Ishikawa (cell line): ENCODE measurements at regions not wholly inside any gene's neighbourhood (a gene's known extent, or its start where the extent isn't known, plus 50 kb on each side); places are given as distances from the start of the nearest gene placed in this dataset.

Experiments used
- CEBPB ChIP-seq: IDR thresholded peaks from 2 replicates; pipeline ENCODE4 v1.6.1; 2012
- CREB1 ChIP-seq: IDR thresholded peaks from 2 replicates; pipeline ENCODE4 v1.6.1; 2012; ENCODE audit warnings: low read depth
- EGR1 ChIP-seq: IDR thresholded peaks from 2 replicates; pipeline ENCODE4 v1.6.1; 2012
- EP300 ChIP-seq: IDR thresholded peaks from 2 replicates; pipeline ENCODE4 v1.6.1; 2012; ENCODE audit warnings: borderline replicate concordance
- FOXM1 ChIP-seq: IDR thresholded peaks from 2 replicates; pipeline ENCODE4 v1.6.1; 2012; ENCODE audit warnings: low read depth, borderline replicate concordance
- NFIC ChIP-seq: IDR thresholded peaks from 2 replicates; pipeline ENCODE4 v1.6.1; 2012
- RAD21 ChIP-seq: IDR thresholded peaks from 2 replicates; pipeline ENCODE4 v1.6.1; 2012; ENCODE audit warnings: low read depth
- REST ChIP-seq: IDR thresholded peaks from 2 replicates; pipeline ENCODE4 v1.6.1; 2012; ENCODE audit warnings: low read depth, mild to moderate bottlenecking
- TAF1 ChIP-seq: IDR thresholded peaks from 2 replicates; pipeline ENCODE4 v1.6.1; 2012; ENCODE audit warnings: low read depth, mild to moderate bottlenecking
- TCF12 ChIP-seq: IDR thresholded peaks from 2 replicates; pipeline ENCODE4 v1.6.1; 2012; ENCODE audit warnings: low read depth
- TEAD4 ChIP-seq: IDR thresholded peaks from 2 replicates; pipeline ENCODE4 v1.6.1; 2012
- YY1 ChIP-seq: IDR thresholded peaks from 2 replicates; pipeline ENCODE4 v1.6.1; 2012; ENCODE audit warnings: low read depth
- ZBTB7A ChIP-seq: IDR thresholded peaks from 2 replicates; pipeline ENCODE4 v1.6.1; 2012; ENCODE audit warnings: low read depth
- TF ChIP-seq, protein P1 (sequence below): IDR thresholded peaks from 2 replicates; pipeline ENCODE4 v1.6.1; 2012
- TF ChIP-seq, protein P2 (sequence below): IDR thresholded peaks from 2 replicates; pipeline ENCODE4 v1.6.1; 2012

DNA sequence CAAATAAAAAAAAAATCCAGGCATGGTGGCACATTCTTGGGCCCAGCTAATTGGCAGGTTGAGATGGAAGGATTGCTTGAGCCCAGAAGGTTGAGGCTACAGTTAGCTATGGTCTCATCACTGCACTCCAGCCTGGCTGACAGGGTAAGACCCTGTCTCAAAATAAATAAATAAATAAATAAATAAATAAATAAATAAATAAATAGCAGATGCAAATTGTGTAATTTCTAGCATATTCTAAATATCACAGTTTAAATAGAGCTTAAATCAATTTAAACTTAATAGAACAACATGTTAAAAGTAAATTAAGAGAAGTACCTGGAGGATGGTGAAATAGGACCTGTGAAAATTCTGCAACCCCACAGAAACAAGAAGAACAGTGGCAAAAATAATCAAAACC lies 290.5 kb downstream of the TFEC start:
- TF ChIP-seq FOXM1 = no peak
- no peak for TF ChIP-seq EGR1

- TF ChIP-seq RAD21 = no peak
- TF ChIP-seq YY1 = no peak
- TF ChIP-seq TAF1 = no peak
- no peak for TF ChIP-seq NFIC
- TF ChIP-seq FOXM1 = no peak
- TF ChIP-seq TEAD4 = no peak
- TF ChIP-seq CREB1 = no peak
- no peak for TF ChIP-seq ZBTB7A
- TF ChIP-seq, protein P1, sequence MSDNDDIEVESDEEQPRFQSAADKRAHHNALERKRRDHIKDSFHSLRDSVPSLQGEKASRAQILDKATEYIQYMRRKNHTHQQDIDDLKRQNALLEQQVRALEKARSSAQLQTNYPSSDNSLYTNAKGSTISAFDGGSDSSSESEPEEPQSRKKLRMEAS = no peak
- no peak for TF ChIP-seq CEBPB
- no peak for TF ChIP-seq EP300
- no peak for TF ChIP-seq TCF12
- TF ChIP-seq, protein P2, sequence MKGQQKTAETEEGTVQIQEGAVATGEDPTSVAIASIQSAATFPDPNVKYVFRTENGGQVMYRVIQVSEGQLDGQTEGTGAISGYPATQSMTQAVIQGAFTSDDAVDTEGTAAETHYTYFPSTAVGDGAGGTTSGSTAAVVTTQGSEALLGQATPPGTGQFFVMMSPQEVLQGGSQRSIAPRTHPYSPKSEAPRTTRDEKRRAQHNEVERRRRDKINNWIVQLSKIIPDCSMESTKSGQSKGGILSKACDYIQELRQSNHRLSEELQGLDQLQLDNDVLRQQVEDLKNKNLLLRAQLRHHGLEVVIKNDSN = no peak
- no peak for TF ChIP-seq REST
- no peak for TF ChIP-seq EGR1
Measured at GRCh38 chr7:115734641-115735040, 295.9 kb downstream of the TFEC start.

GRCh38 chr7:115731796-115732471 lies 298.6 kb downstream of the TFEC start:
- no peak for TF ChIP-seq REST
- no peak for TF ChIP-seq RAD21
- no peak for TF ChIP-seq EGR1

GRCh38 chr7:115728518-115728917 lies 302.0 kb downstream of the TFEC start:
- TF ChIP-seq EGR1 = no peak
- TF ChIP-seq EP300 = no peak

GRCh38 chr7:115724400-115725056 lies 306.0 kb downstream of the TFEC start:
- peak; percentile 86 for TF ChIP-seq NFIC
- TF ChIP-seq EP300 = no peak

DNA sequence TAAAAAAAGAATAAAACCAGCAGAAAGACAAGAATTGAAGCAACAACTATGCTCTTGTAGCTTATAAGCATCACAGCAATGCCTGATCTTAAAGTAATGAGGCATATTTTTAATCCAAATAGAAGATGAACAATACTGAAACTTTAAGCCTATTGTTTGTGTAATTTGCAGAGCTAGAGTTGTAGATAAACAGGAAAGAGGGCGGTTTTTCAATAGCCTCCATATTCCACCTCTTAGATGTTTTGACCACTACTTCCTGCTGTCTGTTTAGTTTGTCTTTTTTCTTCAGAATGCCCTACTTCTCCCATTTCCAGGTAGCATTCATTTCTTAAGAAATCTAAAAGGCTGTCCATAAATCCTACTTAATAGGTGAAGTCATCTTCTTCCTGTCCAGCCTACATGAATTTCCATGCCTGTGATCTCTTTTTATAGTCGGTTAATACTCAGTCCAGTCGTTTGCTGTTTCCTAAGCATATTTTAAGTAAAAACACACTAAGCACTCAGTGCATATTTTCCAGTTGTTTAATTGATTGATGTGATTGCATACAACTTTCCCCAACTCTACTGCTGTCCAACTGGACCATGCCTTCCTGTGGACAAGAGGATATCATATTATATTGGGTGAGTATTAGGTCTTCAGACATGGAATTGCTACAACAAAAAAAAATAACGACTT lies 308.1 kb downstream of the TFEC start:
- TF ChIP-seq TEAD4 = no peak
- no peak for TF ChIP-seq FOXM1
- TF ChIP-seq YY1 = no peak
- no peak for TF ChIP-seq EGR1
- TF ChIP-seq, protein P2 = no peak
- TF ChIP-seq ZBTB7A = no peak
- no peak for TF ChIP-seq CEBPB
- no peak for TF ChIP-seq RAD21
- TF ChIP-seq TCF12 = no peak
- TF ChIP-seq CREB1 = no peak
- no peak for TF ChIP-seq TAF1
- no peak for TF ChIP-seq EP300
- TF ChIP-seq, protein P1 = no peak
- no peak for TF ChIP-seq NFIC
- no peak for TF ChIP-seq REST
